HepG2 (cell line): ENCODE measurements at regions not wholly inside any gene's neighbourhood (a gene's known extent, or its start where the extent isn't known, plus 50 kb on each side); places are given as distances from the start of the nearest gene placed in this dataset.

Source experiments
- NR3C1 ChIP-seq: sonication (generic); formaldehyde crosslinking; IDR thresholded peaks from 2 replicates; pipeline ENCODE4 v1.4.0; 2020; ENCODE audit warnings: missing genetic modification reagents
- REST ChIP-seq, 2 experiments: IDR thresholded peaks; 2 replicates each; pipeline ENCODE4 v1.6.1; 2011 to 2012; ENCODE audit warnings: low read length in 2 of 2, borderline replicate concordance in 1 of 2, low read depth in 1 of 2, mild to moderate bottlenecking in 1 of 2, moderate library complexity in 1 of 2
- YY1 ChIP-seq: IDR thresholded peaks from 2 replicates; pipeline ENCODE4 v1.6.1; 2011; ENCODE audit warnings: low read length, low read depth, moderate library complexity, mild to moderate bottlenecking; ENCODE audit not compliant: insufficient read depth, insufficient replicate concordance
- ZSCAN20 ChIP-seq: sonication (generic); formaldehyde crosslinking; IDR thresholded peaks from 2 replicates; pipeline ENCODE4 v1.4.0; 2020; ENCODE audit warnings: missing genetic modification reagents, mild to moderate bottlenecking, borderline replicate concordance

DNA sequence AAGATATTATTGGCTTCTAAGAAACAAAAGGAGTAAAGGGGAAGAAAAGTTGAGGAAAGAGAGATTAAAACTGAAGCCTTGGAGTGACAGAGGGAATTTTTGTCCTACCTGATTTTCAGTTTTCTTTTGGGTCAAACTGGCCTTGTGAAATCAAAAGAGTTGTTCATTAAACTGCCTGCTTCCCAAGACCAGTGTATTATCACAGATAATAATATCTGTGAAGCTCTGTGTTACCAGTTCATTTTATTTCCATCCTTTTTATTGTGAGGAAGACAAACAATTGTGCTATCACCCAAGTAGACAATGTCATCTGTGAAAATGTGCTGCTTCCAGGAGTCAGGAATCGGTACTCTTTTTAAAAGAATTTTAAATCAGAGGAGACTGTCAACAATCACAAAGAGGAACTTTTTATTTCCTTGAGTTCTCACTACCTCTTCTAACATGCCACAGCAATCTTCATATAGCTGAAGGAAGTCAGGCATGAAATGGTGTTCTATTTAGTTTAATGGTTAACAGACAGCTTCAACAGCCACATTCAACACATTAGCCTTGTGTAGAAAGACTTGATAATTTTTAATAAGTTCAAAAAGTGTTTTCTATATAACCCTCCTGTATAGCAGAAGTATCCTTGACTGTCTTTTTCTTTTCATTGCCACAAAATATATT, 554.8 kb downstream of the PIK3C3 start:
- no peak for TF ChIP-seq NR3C1 (CRISPR knock-in tag)
- no peak for TF ChIP-seq YY1
- no peak for TF ChIP-seq REST (IDR thresholded peaks at IDR 0.05; ENCODE audit: borderline replicate concordance in 1 of 2, low read depth in 1 of 2, low read length in 2 of 2)
- no peak for TF ChIP-seq ZSCAN20 (CRISPR knock-in tag)
